HG03521 (cell line): ENCODE measurements at regions not wholly inside any gene's neighbourhood (a gene's known extent, or its start where the extent isn't known, plus 50 kb on each side); places are given as distances from the start of the nearest gene placed in this dataset.
A peak's percentile ranks its signal among the peaks of the same experiment; 100 is the strongest.

Experiments used
- ATAC-seq: cut with Tn5 transposase; IDR thresholded peaks from one replicate; pipeline ENCODE4 v1.9.1; 2021; ENCODE audit warnings: mild to moderate bottlenecking, moderate library complexity; ENCODE audit not compliant: unreplicated experiment

- no peak for ATAC-seq
Observed at GRCh38 chr5:44868541-44868940, 59.8 kb downstream of the MRPS30 start.

GRCh38 chr5:44869928-44870327 lies 61.2 kb downstream of the MRPS30 start:
- no peak for ATAC-seq

- ATAC-seq, result no peak
Observed at GRCh38 chr5:44870430-44870829, 61.7 kb downstream of the MRPS30 start.

- ATAC-seq, result no peak
Observed at GRCh38 chr5:44871401-44871800, 62.7 kb downstream of the MRPS30 start.

GRCh38 chr5:44875661-44876605 lies 67.2 kb downstream of the MRPS30 start:
- peak; percentile 100 for ATAC-seq

- no peak for ATAC-seq
Observed at GRCh38 chr5:44881266-44881665, 72.5 kb downstream of the MRPS30 start.

- ATAC-seq, result no peak
Observed at GRCh38 chr5:44884036-44884435, 75.3 kb downstream of the MRPS30 start.

- peak; percentile 83 for ATAC-seq
Observed at GRCh38 chr5:44885903-44886302, 77.2 kb downstream of the MRPS30 start.

- ATAC-seq, result no peak
Observed at GRCh38 chr5:44887722-44888121, 79.0 kb downstream of the MRPS30 start.

GRCh38 chr5:44888435-44888834 lies 79.7 kb downstream of the MRPS30 start:
- no peak for ATAC-seq

- no peak for ATAC-seq
Observed at GRCh38 chr5:44891116-44891515, 82.4 kb downstream of the MRPS30 start.

- no peak for ATAC-seq
Observed at GRCh38 chr5:44900273-44900954, 91.7 kb downstream of the MRPS30 start.

- no peak for ATAC-seq
Observed at GRCh38 chr5:44907396-44907795, 98.6 kb downstream of the MRPS30 start.

GRCh38 chr5:44909004-44909403 lies 100.3 kb downstream of the MRPS30 start:
- no peak for ATAC-seq

- no peak for ATAC-seq
Observed at GRCh38 chr5:44911501-44911900, 102.8 kb downstream of the MRPS30 start.

- no peak for ATAC-seq
Observed at GRCh38 chr5:44914221-44914620, 105.5 kb downstream of the MRPS30 start.

- no peak for ATAC-seq
Observed at GRCh38 chr5:44919560-44919959, 110.8 kb downstream of the MRPS30 start.

GRCh38 chr5:44927115-44927733 lies 118.5 kb downstream of the MRPS30 start:
- ATAC-seq, result no peak

GRCh38 chr5:44932922-44933585 lies 124.3 kb downstream of the MRPS30 start:
- ATAC-seq, result peak; percentile 95

GRCh38 chr5:44933686-44934085 lies 124.9 kb downstream of the MRPS30 start:
- ATAC-seq, result peak; percentile 24

- peak; percentile 33 for ATAC-seq
Observed at GRCh38 chr5:44935262-44935661, 126.5 kb downstream of the MRPS30 start.
